Fibroblast of skin of abdomen (primary cell): ENCODE measurements at regions not wholly inside any gene's neighbourhood (a gene's known extent, or its start where the extent isn't known, plus 50 kb on each side); places are given as distances from the start of the nearest gene placed in this dataset.
"Not testable (repeated sequence)": the region's sequence is repeated elsewhere in the genome, so short reads cannot be mapped to it uniquely, and the experiment has no call there.

Experiments used
- DNase-seq: peaks from one replicate; pipeline ENCODE4 v3.0.0-alpha.2; 2013

- DNase-seq = peak; percentile 93
These were observed 101.5 kb upstream of the SNX2 start for GRCh38 chr5:122673343-122673742.

DNA sequence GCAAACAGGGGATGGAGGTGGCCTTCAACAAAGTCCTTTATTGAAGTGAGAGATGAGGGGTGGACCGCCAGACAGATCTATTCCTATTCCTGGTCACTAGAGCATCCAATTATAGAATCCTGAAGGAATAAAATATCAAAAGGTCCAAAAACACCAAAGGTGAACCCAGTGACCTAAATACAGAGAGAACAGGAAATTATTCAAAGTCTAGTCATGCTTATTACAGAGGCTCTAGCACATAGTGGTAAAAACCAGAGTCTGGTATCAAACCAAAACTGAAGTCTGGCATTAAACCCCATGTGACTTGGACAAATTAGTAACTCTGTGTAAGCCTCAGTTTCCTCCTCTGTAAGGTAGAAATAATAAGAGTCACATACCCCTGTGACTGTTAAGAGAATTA is 100.5 kb upstream of the SNX2 start:
- DNase-seq = peak; percentile 31

DNA sequence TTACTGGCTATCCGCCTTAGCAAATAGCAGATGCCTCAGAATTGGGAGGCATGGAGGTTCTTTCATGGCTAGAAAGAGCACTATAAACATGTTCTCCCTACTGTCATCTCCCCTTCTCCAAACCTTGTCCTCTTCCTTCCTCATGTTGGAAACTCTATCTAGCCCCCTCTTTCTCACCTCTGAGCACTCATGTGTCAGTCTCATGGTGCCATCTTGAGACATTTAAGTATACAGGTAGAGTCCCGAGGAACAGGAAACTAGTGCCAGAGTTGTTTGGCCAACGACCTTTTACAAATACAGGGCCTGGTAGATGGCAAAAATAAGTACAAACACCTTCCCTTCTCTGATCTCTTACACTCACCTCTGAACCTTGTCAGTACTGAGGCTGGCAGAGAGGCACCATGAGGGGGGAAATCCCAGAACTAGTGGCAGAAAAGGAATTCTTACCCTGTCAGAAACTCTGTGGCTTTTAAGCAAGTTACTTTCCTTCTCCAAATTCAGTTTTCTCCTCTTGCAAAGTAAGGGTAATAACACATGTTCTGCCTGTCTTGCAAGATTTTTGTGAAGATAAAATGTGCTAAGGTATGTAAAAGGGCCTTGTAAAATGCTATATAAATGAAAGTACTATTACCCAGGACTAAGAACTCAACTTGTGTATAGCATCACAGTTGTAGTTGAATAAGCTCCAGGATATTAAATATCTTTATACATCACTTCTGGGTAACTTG is 94.1 kb upstream of the SNX2 start:
- DNase-seq = no peak

DNA sequence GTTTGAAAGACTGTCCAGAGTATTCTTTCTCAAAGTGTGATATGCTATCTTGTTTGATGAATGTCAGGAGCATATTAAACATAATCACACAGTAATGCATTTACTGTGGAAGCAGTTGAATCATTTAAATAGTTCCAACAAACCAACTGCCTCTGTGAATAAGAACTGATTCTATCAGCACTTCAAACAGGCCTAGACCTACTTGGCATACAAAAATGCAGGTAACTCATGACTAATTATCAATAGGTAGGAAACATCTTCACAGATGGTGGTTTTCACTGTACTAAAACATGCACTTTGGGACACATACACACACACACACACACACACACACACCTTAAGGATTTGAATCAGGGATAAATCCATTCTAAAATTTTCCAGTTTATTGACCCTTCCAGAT is 91.2 kb upstream of the SNX2 start:
- no peak for DNase-seq

DNA sequence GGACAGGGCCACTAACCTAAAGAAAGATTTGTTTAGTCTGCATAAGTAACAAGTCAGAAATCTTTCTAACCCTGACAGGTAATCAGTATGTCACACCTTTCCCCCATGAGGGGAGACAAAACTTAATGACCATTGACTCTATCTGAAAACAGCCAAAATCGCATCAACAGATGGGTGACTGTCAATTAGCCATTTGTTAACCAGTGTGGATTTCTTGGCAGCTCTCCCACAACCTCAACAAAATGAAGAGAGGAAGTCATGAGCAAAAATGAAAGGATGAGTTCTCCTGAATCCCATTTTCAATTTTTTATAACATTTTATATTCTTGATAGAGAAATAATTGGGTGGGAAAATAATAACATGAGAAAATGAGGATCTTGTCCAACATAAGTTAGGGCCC is 84.6 kb upstream of the SNX2 start:
- DNase-seq = no peak

- DNase-seq = no peak
These were observed 82.9 kb upstream of the SNX2 start for GRCh38 chr5:122691931-122692330.

DNA sequence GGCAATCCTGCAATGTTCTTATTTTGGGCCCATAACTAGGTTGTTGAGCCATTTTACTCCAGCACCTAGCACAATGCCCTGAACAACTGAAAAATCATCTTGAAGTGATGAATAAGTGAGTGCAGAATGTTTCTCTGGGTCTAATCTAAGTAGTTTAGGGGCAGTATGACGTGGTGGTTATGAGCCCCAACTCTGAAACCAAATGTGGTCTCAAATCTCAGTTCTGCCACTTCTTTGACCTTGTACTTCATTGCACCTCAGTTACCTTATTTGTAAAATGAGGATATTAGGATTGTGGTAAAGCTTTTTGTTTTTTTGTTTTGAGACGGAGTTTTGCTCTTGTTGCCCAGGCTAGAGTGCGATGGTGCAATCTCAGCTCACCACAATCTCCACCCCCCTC is 80.9 kb upstream of the SNX2 start:
- no peak for DNase-seq

DNA sequence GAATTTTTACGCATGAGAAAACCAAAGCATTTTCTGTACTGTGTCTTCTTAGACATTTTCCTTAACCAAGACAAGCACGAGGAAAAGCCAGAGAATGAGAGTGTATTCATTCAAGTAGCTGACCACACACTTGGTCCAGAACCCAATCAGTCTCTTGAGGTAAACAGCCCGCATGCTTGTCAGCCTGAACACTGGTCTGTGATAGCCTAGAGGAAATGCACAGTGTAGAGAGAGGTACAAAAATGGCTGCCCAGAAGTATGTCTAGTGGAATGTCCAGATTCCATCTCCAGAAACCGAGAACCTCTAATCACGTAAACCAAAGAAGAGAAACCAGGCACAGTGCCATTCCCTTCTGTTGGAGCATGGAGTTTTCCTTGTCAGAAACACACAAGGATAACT is 80.0 kb upstream of the SNX2 start:
- DNase-seq = no peak

DNA sequence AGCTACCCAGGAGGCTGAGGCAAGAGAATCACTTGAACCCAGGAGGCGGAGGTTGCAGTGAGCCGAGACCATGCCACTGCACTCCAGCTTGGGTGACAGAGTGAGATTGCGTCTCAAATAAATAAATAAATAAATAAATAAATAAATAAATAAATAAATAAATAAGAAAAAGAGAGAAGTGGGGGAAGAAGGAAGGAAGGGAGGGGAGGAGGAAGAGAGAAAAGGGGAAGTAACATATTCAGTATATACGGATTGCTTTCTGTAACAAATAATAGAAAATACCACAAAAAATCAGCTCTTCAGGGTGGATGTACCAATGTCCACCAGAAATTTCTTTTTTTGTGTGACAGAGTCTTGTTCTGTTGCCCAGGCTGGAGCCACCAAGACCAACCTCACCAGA is 78.1 kb upstream of the SNX2 start:
- not testable (repeated sequence) for DNase-seq

- peak; percentile 55 for DNase-seq
These were observed 77.7 kb upstream of the SNX2 start for GRCh38 chr5:122697191-122697590.

DNA sequence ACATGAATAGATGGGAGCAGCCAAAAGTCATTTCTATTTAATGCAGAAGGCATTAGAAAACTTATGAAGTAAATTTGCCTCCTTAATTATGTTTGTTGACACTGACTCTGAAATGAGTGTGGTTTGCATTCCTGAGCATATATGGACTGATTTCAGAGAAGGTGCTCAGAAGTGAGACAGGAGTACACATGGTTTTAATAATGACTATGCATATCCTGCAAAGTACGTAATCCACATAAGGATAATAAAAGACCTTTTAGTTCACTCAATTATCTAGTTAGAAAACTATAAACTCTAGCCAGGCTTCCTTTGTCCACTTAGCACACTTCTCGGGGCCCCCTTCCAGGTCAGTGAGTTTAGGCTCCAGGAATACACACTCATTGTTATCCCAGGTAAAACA is 75.7 kb upstream of the SNX2 start:
- DNase-seq = peak; percentile 75

GRCh38 chr5:122701640-122702523 is 73.0 kb upstream of the SNX2 start:
- no peak for DNase-seq

DNA sequence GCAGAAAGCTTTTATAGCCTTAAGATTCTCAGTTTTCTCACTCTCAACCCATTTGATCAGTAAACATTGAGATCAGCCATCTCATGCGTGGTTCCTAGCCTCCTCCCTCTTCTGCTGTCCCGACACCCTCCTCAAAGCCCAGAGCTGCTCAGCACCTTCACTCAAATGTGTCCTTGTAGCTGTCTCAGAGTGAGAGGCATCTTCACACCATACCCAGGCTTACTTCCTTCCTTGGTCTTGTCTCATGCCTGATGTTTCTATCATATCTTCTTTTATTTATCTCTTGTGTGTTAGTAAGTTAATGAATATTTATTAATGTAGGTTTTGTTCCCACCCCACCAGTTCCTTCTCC is 72.4 kb upstream of the SNX2 start:
- DNase-seq = no peak

- DNase-seq = no peak
These were observed 71.7 kb upstream of the SNX2 start for GRCh38 chr5:122703203-122703602.

GRCh38 chr5:122704247-122705036 is 70.4 kb upstream of the SNX2 start:
- DNase-seq = peak; percentile 61

GRCh38 chr5:122705851-122706250 is 69.0 kb upstream of the SNX2 start:
- DNase-seq = no peak

- no peak for DNase-seq
These were observed 67.1 kb upstream of the SNX2 start for GRCh38 chr5:122707796-122708195.

- DNase-seq = no peak
These were observed 61.8 kb upstream of the SNX2 start for GRCh38 chr5:122713041-122713440.

DNA sequence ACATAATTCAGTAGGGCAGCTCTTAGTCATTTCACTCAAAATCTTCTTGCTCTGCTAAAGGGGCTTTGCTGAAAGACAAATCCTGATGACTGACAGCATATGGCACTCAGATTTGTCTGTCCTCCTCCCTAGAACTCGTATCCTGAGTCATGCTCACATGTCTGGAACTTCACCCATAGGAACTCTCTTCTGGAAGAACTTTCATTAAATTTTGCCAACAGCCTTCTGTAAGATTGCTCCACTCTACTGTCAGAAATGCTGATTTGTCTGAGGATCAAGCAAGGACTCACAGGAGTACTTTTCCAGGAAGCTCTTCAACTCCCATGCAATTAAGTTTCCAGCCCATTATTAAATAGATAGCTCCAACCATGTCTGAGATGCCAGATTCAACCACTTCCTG is 59.8 kb upstream of the SNX2 start:
- DNase-seq = peak; percentile 79

GRCh38 chr5:122718611-122719010 is 56.3 kb upstream of the SNX2 start:
- DNase-seq = no peak

GRCh38 chr5:122719991-122720746 is 54.7 kb upstream of the SNX2 start:
- DNase-seq = no peak

- DNase-seq = no peak
These were observed 53.8 kb upstream of the SNX2 start for GRCh38 chr5:122721127-122721526.

- DNase-seq = no peak
These were observed 52.5 kb upstream of the SNX2 start for GRCh38 chr5:122722341-122722740.
